MCF 10A (cell line): ENCODE measurements at regions not wholly inside any gene's neighbourhood (a gene's known extent, or its start where the extent isn't known, plus 50 kb on each side); places are given as distances from the start of the nearest gene placed in this dataset.
"Not testable (repeated sequence)": the region's sequence is repeated elsewhere in the genome, so short reads cannot be mapped to it uniquely, and the experiment has no call there.

ENCODE experiments used
- BruUV-seq: library from RNA; stranded (reverse); fragments of 400-500 nt; replicated peaks from 2 replicates; lab custom pipeline; 2021; lab: Mats Ljungman, UMichigan
- CTCF ChIA-PET: fragments of 300-600 bp; sonication (Branson Sonifier 250); formaldehyde crosslinking; extraction: SDS; loops from one replicate; lab custom pipeline; 2021; ENCODE audit warnings: antibody characterized with exemption, inconsistent platforms; lab: Yijun Ruan, JAX
- POLR2A ChIA-PET: fragments of 300-600, 350-650 bp; sonication (Branson Sonifier 250); formaldehyde crosslinking; extraction: SDS; loops from one replicate; lab custom pipeline; 2020; ENCODE audit warnings: antibody characterized with exemption, inconsistent platforms; lab: Yijun Ruan, JAX
- DNase-seq: peaks from one replicate; pipeline ENCODE4 v3.0.0-alpha.2; 2018; ENCODE audit not compliant: unreplicated experiment
- H3K27ac Mint-ChIP-seq: one replicate; pipeline ENCODE4 v1.8.0; 2022; ENCODE audit warnings: mild to moderate bottlenecking, low read depth, mixed read lengths; ENCODE audit not compliant: unreplicated experiment
- H3K27me3 Mint-ChIP-seq: one replicate; pipeline ENCODE4 v1.8.0; 2022; ENCODE audit warnings: mixed read lengths; ENCODE audit not compliant: insufficient read depth, unreplicated experiment
- H3K36me3 Mint-ChIP-seq: one replicate; pipeline ENCODE4 v1.8.0; 2022; ENCODE audit warnings: mild to moderate bottlenecking, moderate library complexity, mixed read lengths; ENCODE audit not compliant: insufficient read depth, unreplicated experiment
- H3K4me1 Mint-ChIP-seq: one replicate; pipeline ENCODE4 v1.8.0; 2022; ENCODE audit warnings: mixed read lengths; ENCODE audit not compliant: insufficient read depth, unreplicated experiment
- H3K4me3 Mint-ChIP-seq: one replicate; pipeline ENCODE4 v1.8.0; 2022; ENCODE audit warnings: mild to moderate bottlenecking, moderate library complexity, mixed read lengths; ENCODE audit not compliant: unreplicated experiment
- H3K9me3 Mint-ChIP-seq: one replicate; pipeline ENCODE4 v1.8.0; 2022; ENCODE audit warnings: mixed read lengths; ENCODE audit not compliant: unreplicated experiment
- intact Hi-C: fragments of 100-400 bp; cut with micrococcal nuclease; formaldehyde crosslinking; loops from 2 replicates; pipeline ENCODE4 v1.14.1; 2022

GRCh38 chr5:176044431-176044830, 76.3 kb upstream of the THOC3 start:
- intact Hi-C loops, CTCF ChIA-PET, BruUV-seq, H3K27me3 Mint-ChIP-seq, H3K4me1 Mint-ChIP-seq, POLR2A ChIA-PET, H3K9me3 Mint-ChIP-seq, H3K36me3 Mint-ChIP-seq, DNase-seq, H3K27ac Mint-ChIP-seq, H3K4me3 Mint-ChIP-seq: not testable (repeated sequence)

- CTCF ChIA-PET, H3K27ac Mint-ChIP-seq, H3K4me3 Mint-ChIP-seq, DNase-seq, POLR2A ChIA-PET, H3K4me1 Mint-ChIP-seq, intact Hi-C loops, BruUV-seq, H3K27me3 Mint-ChIP-seq, H3K36me3 Mint-ChIP-seq, H3K9me3 Mint-ChIP-seq: not testable (repeated sequence)
Measured at GRCh38 chr5:176045442-176045841, 77.3 kb upstream of the THOC3 start.

- H3K4me1 Mint-ChIP-seq, POLR2A ChIA-PET, CTCF ChIA-PET, BruUV-seq, H3K9me3 Mint-ChIP-seq, H3K27me3 Mint-ChIP-seq, H3K36me3 Mint-ChIP-seq, H3K27ac Mint-ChIP-seq, H3K4me3 Mint-ChIP-seq, intact Hi-C loops, DNase-seq: not testable (repeated sequence)
Measured at GRCh38 chr5:176048671-176049070, 80.6 kb upstream of the THOC3 start.

- BruUV-seq, H3K4me3 Mint-ChIP-seq, intact Hi-C loops, H3K27ac Mint-ChIP-seq, DNase-seq, H3K4me1 Mint-ChIP-seq, H3K36me3 Mint-ChIP-seq, H3K27me3 Mint-ChIP-seq, POLR2A ChIA-PET, H3K9me3 Mint-ChIP-seq, CTCF ChIA-PET: not testable (repeated sequence)
Measured at GRCh38 chr5:176060472-176061268, 92.6 kb upstream of the THOC3 start.

GRCh38 chr5:176061269-176061622, 93.1 kb upstream of the THOC3 start:
- H3K27me3 Mint-ChIP-seq, H3K9me3 Mint-ChIP-seq, CTCF ChIA-PET, H3K4me3 Mint-ChIP-seq, H3K36me3 Mint-ChIP-seq, POLR2A ChIA-PET, BruUV-seq, intact Hi-C loops, H3K27ac Mint-ChIP-seq, DNase-seq, H3K4me1 Mint-ChIP-seq: not testable (repeated sequence)

GRCh38 chr5:176061660-176062059, 93.5 kb upstream of the THOC3 start:
- H3K27me3 Mint-ChIP-seq, H3K27ac Mint-ChIP-seq, H3K4me3 Mint-ChIP-seq, BruUV-seq, DNase-seq, H3K9me3 Mint-ChIP-seq, H3K36me3 Mint-ChIP-seq, intact Hi-C loops, CTCF ChIA-PET, POLR2A ChIA-PET, H3K4me1 Mint-ChIP-seq: not testable (repeated sequence)

- H3K27ac Mint-ChIP-seq, H3K9me3 Mint-ChIP-seq, H3K4me1 Mint-ChIP-seq, H3K27me3 Mint-ChIP-seq, intact Hi-C loops, POLR2A ChIA-PET, CTCF ChIA-PET, DNase-seq, H3K36me3 Mint-ChIP-seq, BruUV-seq, H3K4me3 Mint-ChIP-seq: not testable (repeated sequence)
Measured at GRCh38 chr5:176066262-176066945, 98.3 kb upstream of the THOC3 start.

GRCh38 chr5:176067162-176067561, 99.0 kb upstream of the THOC3 start:
- BruUV-seq, intact Hi-C loops, H3K9me3 Mint-ChIP-seq, H3K27me3 Mint-ChIP-seq, H3K27ac Mint-ChIP-seq, POLR2A ChIA-PET, H3K36me3 Mint-ChIP-seq, DNase-seq, H3K4me1 Mint-ChIP-seq, CTCF ChIA-PET, H3K4me3 Mint-ChIP-seq: not testable (repeated sequence)

- H3K36me3 Mint-ChIP-seq, H3K9me3 Mint-ChIP-seq, H3K27me3 Mint-ChIP-seq, CTCF ChIA-PET, BruUV-seq, H3K4me3 Mint-ChIP-seq, intact Hi-C loops, H3K4me1 Mint-ChIP-seq, H3K27ac Mint-ChIP-seq, POLR2A ChIA-PET, DNase-seq: not testable (repeated sequence)
Measured at GRCh38 chr5:176067948-176068347, 99.8 kb upstream of the THOC3 start.
